WTC11 (cell line): ENCODE measurements at regions not wholly inside any gene's neighbourhood (a gene's known extent, or its start where the extent isn't known, plus 50 kb on each side); places are given as distances from the start of the nearest gene placed in this dataset.

Experiments
- ATAC-seq: fragments of 200-7000 bp; cut with Tn5 transposase; 2 replicates; pipeline ENCODE4 v1.10.0; 2021; ENCODE audit warnings: mild to moderate bottlenecking, moderate library complexity
- CTCF ChIA-PET: fragments of 300-600 bp; sonication (Branson Sonifier 250); formaldehyde crosslinking; loops from one replicate; lab custom pipeline; 2021; ENCODE audit warnings: antibody characterized with exemption; lab: Charles Lee
- POLR2A ChIA-PET: fragments of 350-600 bp; sonication (Branson Sonifier 250); formaldehyde crosslinking; loops from one replicate; lab custom pipeline; 2021; ENCODE audit warnings: antibody characterized with exemption; lab: Charles Lee
- DNase-seq: peaks from one replicate; pipeline ENCODE4 v3.0.0; 2021; ENCODE audit warnings: low spot score
- H3K27ac Mint-ChIP-seq: 2 replicates; pipeline ENCODE4 v1.8.0; 2021; ENCODE audit warnings: mixed read lengths
- H3K27me3 Mint-ChIP-seq: 2 replicates; pipeline ENCODE4 v1.8.0; 2021; ENCODE audit warnings: low read depth, mild to moderate bottlenecking, moderate library complexity, mixed read lengths
- H3K36me3 Mint-ChIP-seq: 2 replicates; pipeline ENCODE4 v1.8.0; 2021; ENCODE audit warnings: mixed read lengths
- H3K4me1 Mint-ChIP-seq: 2 replicates; pipeline ENCODE4 v1.8.0; 2022; ENCODE audit warnings: mixed read lengths
- H3K4me3 Mint-ChIP-seq: 2 replicates; pipeline ENCODE4 v1.8.0; 2021; ENCODE audit warnings: mild to moderate bottlenecking, moderate library complexity, mixed read lengths
- H3K9me3 Mint-ChIP-seq: 2 replicates; pipeline ENCODE4 v1.8.0; 2021; ENCODE audit warnings: mixed read lengths
- ATF1 ChIP-seq: sonication (generic); formaldehyde crosslinking; IDR thresholded peaks from 2 replicates; pipeline ENCODE4 v1.8.1; 2023; ENCODE audit warnings: mild to moderate bottlenecking, moderate library complexity, missing genetic modification reagents
- CREB1 ChIP-seq: sonication (generic); formaldehyde crosslinking; IDR thresholded peaks from 2 replicates; pipeline ENCODE4 v1.8.0; 2023; ENCODE audit warnings: mild to moderate bottlenecking, missing genetic modification reagents
- ELF4 ChIP-seq: sonication (generic); formaldehyde crosslinking; IDR thresholded peaks from 2 replicates; pipeline ENCODE4 v1.8.1; 2022; ENCODE audit warnings: low read depth, mild to moderate bottlenecking, moderate library complexity, missing genetic modification reagents
- FOXJ3 ChIP-seq: sonication (generic); formaldehyde crosslinking; IDR thresholded peaks from 2 replicates; pipeline ENCODE4 v1.9.0; 2021; ENCODE audit warnings: missing genetic modification reagents, mild to moderate bottlenecking, borderline replicate concordance
- JAZF1 ChIP-seq: fragments of 250-450 bp; sonication (Bioruptor Pico); IDR thresholded peaks from 2 replicates; pipeline ENCODE4 v1.9.0; 2021; ENCODE audit warnings: moderate library complexity, mild to moderate bottlenecking, inconsistent platforms
- JUN ChIP-seq: sonication (generic); formaldehyde crosslinking; IDR thresholded peaks from 2 replicates; pipeline ENCODE4 v1.8.0; 2023; ENCODE audit warnings: mild to moderate bottlenecking, missing genetic modification reagents
- NFYB ChIP-seq: sonication (generic); formaldehyde crosslinking; conservative IDR thresholded peaks from 2 replicates; pipeline ENCODE4 v1.8.0; 2022; ENCODE audit warnings: low read depth, missing genetic modification reagents
- TEAD4 ChIP-seq: sonication (generic); formaldehyde crosslinking; IDR thresholded peaks from 2 replicates; pipeline ENCODE4 v1.8.0; 2022; ENCODE audit warnings: mild to moderate bottlenecking, missing genetic modification reagents
- TF ChIP-seq, protein P1 (sequence below): sonication (generic); formaldehyde crosslinking; IDR thresholded peaks from 2 replicates; pipeline ENCODE4 v1.8.0; 2022; ENCODE audit warnings: mild to moderate bottlenecking, missing genetic modification reagents
- TF ChIP-seq, protein P2 (sequence below): sonication (generic); formaldehyde crosslinking; IDR thresholded peaks from 2 replicates; pipeline ENCODE4 v1.8.1; 2023; ENCODE audit warnings: mild to moderate bottlenecking, missing genetic modification reagents, borderline replicate concordance
- TF ChIP-seq, protein P3 (sequence below): sonication (generic); formaldehyde crosslinking; IDR thresholded peaks from 2 replicates; pipeline ENCODE4 v1.8.1; 2022; ENCODE audit warnings: missing genetic modification reagents, borderline replicate concordance
- TF ChIP-seq, protein P4 (sequence below): sonication (generic); formaldehyde crosslinking; IDR thresholded peaks from 2 replicates; pipeline ENCODE4 v1.8.1; 2022; ENCODE audit warnings: low read depth, mild to moderate bottlenecking, moderate library complexity, missing genetic modification reagents, borderline replicate concordance
- TF ChIP-seq, protein P5 (sequence below): sonication (generic); formaldehyde crosslinking; IDR thresholded peaks from 2 replicates; pipeline ENCODE4 v1.8.1; 2022; ENCODE audit warnings: low read depth, missing genetic modification reagents, borderline replicate concordance
- TF ChIP-seq, protein P6 (sequence below): sonication (generic); formaldehyde crosslinking; IDR thresholded peaks from 2 replicates; pipeline ENCODE4 v1.8.0; 2022; ENCODE audit warnings: mild to moderate bottlenecking, missing genetic modification reagents
- TF ChIP-seq, protein P7 (sequence below): fragments of 250-450 bp; sonication (Bioruptor Pico); IDR thresholded peaks from 2 replicates; pipeline ENCODE4 v1.9.0; 2021; ENCODE audit warnings: moderate library complexity, mild to moderate bottlenecking, inconsistent platforms, borderline replicate concordance
- TF ChIP-seq, protein P8 (sequence below): sonication (generic); formaldehyde crosslinking; IDR thresholded peaks from 2 replicates; pipeline ENCODE4 v1.8.0; 2022; ENCODE audit warnings: missing genetic modification reagents

DNA sequence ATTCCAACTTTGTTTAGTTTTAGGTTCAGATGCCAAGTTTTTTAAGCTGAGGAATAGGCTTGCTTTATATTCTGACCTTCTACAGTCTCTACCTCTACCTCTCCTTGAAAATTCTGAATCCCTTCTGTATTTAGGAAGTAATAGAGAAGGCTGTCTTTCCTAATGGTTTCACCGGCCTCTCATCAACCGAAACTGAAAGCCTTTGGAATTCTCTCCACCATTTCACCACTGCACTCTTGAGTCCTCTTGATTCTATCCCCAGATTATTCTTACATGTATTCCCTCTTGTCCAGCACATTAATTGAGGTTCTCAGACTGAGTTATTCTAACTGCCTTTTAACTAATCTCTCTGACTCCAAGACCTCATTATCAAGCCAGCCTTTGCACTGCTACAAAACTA, 67.7 kb upstream of the PICALM start:
- no peak overlapping the region for H3K4me3 Mint-ChIP-seq
- no peaks in the 10 kb centered on the region for H3K36me3 Mint-ChIP-seq
- H3K4me1 Mint-ChIP-seq: no peaks in the 10 kb centered on the region
- CTCF ChIA-PET: no interaction called here
- no peak for ATAC-seq
- no peaks in the 10 kb centered on the region for H3K9me3 Mint-ChIP-seq
- POLR2A ChIA-PET: no interaction called here
- no peak overlapping the region for H3K27ac Mint-ChIP-seq
- DNase-seq: no peak
- no peaks in the 10 kb centered on the region; the same call in 1 of the 2 replicates for H3K27me3 Mint-ChIP-seq
- no peak for TF ChIP-seq NFYB
- TF ChIP-seq ELF4: no peak
- no peak for TF ChIP-seq FOXJ3 (CRISPR knock-in tag)
- TF ChIP-seq, protein P1, sequence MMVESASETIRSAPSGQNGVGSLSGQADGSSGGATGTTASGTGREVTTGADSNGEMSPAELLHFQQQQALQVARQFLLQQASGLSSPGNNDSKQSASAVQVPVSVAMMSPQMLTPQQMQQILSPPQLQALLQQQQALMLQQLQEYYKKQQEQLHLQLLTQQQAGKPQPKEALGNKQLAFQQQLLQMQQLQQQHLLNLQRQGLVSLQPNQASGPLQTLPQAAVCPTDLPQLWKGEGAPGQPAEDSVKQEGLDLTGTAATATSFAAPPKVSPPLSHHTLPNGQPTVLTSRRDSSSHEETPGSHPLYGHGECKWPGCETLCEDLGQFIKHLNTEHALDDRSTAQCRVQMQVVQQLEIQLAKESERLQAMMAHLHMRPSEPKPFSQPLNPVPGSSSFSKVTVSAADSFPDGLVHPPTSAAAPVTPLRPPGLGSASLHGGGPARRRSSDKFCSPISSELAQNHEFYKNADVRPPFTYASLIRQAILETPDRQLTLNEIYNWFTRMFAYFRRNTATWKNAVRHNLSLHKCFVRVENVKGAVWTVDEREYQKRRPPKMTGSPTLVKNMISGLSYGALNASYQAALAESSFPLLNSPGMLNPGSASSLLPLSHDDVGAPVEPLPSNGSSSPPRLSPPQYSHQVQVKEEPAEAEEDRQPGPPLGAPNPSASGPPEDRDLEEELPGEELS: no peak
- TF ChIP-seq, protein P2, sequence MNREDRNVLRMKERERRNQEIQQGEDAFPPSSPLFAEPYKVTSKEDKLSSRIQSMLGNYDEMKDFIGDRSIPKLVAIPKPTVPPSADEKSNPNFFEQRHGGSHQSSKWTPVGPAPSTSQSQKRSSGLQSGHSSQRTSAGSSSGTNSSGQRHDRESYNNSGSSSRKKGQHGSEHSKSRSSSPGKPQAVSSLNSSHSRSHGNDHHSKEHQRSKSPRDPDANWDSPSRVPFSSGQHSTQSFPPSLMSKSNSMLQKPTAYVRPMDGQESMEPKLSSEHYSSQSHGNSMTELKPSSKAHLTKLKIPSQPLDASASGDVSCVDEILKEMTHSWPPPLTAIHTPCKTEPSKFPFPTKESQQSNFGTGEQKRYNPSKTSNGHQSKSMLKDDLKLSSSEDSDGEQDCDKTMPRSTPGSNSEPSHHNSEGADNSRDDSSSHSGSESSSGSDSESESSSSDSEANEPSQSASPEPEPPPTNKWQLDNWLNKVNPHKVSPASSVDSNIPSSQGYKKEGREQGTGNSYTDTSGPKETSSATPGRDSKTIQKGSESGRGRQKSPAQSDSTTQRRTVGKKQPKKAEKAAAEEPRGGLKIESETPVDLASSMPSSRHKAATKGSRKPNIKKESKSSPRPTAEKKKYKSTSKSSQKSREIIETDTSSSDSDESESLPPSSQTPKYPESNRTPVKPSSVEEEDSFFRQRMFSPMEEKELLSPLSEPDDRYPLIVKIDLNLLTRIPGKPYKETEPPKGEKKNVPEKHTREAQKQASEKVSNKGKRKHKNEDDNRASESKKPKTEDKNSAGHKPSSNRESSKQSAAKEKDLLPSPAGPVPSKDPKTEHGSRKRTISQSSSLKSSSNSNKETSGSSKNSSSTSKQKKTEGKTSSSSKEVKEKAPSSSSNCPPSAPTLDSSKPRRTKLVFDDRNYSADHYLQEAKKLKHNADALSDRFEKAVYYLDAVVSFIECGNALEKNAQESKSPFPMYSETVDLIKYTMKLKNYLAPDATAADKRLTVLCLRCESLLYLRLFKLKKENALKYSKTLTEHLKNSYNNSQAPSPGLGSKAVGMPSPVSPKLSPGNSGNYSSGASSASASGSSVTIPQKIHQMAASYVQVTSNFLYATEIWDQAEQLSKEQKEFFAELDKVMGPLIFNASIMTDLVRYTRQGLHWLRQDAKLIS (CRISPR knock-in tag): no peak
- no peak for TF ChIP-seq CREB1 (CRISPR knock-in tag)

DNA sequence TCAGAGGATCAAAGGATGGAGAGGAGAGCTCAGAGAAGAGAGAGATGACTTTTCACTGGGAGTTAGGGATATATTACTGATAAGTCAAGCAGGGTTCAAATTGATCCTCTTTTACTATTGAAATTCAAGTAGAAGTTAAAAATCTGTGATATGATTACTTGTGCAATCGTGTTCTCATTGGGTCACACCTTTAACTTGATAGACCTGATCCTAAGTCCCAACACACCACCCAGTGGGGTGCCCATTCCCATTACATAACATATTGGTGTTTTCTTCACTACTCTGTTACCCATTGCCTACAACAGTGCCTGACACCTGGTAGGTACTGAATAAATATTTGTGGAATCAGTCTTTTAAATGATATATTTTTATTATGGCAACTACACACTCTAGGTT, 66.4 kb upstream of the PICALM start:
- ChIA-PET POLR2A (no interaction called here), CTCF (no interaction called here)
- Mint-ChIP-seq H3K4me1 (no peaks in the 10 kb centered on the region), H3K9me3 (no peaks in the 10 kb centered on the region), H3K27ac (no peak overlapping the region), H3K27me3 (no peaks in the 10 kb centered on the region; the same call in 1 of the 2 replicates), H3K36me3 (no peaks in the 10 kb centered on the region), H3K4me3 (no peak overlapping the region)
- ATAC-seq: no peak
- DNase-seq: no peak
- TF ChIP-seq, protein P3, sequence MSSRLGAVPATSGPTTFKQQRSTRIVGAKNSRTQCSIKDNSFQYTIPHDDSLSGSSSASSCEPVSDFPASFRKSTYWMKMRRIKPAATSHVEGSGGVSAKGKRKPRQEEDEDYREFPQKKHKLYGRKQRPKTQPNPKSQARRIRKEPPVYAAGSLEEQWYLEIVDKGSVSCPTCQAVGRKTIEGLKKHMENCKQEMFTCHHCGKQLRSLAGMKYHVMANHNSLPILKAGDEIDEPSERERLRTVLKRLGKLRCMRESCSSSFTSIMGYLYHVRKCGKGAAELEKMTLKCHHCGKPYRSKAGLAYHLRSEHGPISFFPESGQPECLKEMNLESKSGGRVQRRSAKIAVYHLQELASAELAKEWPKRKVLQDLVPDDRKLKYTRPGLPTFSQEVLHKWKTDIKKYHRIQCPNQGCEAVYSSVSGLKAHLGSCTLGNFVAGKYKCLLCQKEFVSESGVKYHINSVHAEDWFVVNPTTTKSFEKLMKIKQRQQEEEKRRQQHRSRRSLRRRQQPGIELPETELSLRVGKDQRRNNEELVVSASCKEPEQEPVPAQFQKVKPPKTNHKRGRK (CRISPR knock-in tag): no peak
- TF ChIP-seq ATF1 (CRISPR knock-in tag) (no peak), TEAD4 (CRISPR knock-in tag) (no peak), FOXJ3 (CRISPR knock-in tag) (no peak), JAZF1 (CRISPR knock-in tag) (no peak), JUN (CRISPR knock-in tag) (no peak)
- TF ChIP-seq, protein P4, sequence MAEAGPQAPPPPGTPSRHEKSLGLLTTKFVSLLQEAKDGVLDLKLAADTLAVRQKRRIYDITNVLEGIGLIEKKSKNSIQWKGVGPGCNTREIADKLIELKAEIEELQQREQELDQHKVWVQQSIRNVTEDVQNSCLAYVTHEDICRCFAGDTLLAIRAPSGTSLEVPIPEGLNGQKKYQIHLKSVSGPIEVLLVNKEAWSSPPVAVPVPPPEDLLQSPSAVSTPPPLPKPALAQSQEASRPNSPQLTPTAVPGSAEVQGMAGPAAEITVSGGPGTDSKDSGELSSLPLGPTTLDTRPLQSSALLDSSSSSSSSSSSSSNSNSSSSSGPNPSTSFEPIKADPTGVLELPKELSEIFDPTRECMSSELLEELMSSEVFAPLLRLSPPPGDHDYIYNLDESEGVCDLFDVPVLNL (CRISPR knock-in tag): no peak
- TF ChIP-seq, protein P5, sequence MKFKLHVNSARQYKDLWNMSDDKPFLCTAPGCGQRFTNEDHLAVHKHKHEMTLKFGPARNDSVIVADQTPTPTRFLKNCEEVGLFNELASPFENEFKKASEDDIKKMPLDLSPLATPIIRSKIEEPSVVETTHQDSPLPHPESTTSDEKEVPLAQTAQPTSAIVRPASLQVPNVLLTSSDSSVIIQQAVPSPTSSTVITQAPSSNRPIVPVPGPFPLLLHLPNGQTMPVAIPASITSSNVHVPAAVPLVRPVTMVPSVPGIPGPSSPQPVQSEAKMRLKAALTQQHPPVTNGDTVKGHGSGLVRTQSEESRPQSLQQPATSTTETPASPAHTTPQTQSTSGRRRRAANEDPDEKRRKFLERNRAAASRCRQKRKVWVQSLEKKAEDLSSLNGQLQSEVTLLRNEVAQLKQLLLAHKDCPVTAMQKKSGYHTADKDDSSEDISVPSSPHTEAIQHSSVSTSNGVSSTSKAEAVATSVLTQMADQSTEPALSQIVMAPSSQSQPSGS: no peak
- TF ChIP-seq, protein P6, sequence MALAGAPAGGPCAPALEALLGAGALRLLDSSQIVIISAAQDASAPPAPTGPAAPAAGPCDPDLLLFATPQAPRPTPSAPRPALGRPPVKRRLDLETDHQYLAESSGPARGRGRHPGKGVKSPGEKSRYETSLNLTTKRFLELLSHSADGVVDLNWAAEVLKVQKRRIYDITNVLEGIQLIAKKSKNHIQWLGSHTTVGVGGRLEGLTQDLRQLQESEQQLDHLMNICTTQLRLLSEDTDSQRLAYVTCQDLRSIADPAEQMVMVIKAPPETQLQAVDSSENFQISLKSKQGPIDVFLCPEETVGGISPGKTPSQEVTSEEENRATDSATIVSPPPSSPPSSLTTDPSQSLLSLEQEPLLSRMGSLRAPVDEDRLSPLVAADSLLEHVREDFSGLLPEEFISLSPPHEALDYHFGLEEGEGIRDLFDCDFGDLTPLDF: no peak
- TF ChIP-seq, protein P7, sequence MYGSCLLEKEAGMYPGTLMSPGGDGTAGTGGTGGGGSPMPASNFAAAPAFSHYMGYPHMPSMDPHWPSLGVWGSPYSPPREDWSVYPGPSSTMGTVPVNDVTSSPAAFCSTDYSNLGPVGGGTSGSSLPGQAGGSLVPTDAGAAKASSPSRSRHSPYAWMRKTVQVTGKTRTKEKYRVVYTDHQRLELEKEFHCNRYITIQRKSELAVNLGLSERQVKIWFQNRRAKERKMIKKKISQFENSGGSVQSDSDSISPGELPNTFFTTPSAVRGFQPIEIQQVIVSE (CRISPR knock-in tag): no peak
- TF ChIP-seq, protein P8, sequence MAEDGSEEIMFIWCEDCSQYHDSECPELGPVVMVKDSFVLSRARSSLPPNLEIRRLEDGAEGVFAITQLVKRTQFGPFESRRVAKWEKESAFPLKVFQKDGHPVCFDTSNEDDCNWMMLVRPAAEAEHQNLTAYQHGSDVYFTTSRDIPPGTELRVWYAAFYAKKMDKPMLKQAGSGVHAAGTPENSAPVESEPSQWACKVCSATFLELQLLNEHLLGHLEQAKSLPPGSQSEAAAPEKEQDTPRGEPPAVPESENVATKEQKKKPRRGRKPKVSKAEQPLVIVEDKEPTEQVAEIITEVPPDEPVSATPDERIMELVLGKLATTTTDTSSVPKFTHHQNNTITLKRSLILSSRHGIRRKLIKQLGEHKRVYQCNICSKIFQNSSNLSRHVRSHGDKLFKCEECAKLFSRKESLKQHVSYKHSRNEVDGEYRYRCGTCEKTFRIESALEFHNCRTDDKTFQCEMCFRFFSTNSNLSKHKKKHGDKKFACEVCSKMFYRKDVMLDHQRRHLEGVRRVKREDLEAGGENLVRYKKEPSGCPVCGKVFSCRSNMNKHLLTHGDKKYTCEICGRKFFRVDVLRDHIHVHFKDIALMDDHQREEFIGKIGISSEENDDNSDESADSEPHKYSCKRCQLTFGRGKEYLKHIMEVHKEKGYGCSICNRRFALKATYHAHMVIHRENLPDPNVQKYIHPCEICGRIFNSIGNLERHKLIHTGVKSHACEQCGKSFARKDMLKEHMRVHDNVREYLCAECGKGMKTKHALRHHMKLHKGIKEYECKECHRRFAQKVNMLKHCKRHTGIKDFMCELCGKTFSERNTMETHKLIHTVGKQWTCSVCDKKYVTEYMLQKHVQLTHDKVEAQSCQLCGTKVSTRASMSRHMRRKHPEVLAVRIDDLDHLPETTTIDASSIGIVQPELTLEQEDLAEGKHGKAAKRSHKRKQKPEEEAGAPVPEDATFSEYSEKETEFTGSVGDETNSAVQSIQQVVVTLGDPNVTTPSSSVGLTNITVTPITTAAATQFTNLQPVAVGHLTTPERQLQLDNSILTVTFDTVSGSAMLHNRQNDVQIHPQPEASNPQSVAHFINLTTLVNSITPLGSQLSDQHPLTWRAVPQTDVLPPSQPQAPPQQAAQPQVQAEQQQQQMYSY (CRISPR knock-in tag): no peak
